GM18870 (cell line): ENCODE measurements at regions not wholly inside any gene's neighbourhood (a gene's known extent, or its start where the extent isn't known, plus 50 kb on each side); places are given as distances from the start of the nearest gene placed in this dataset.
A peak's percentile ranks its signal among the peaks of the same experiment; 100 is the strongest.
"Not testable (repeated sequence)": the region's sequence is repeated elsewhere in the genome, so short reads cannot be mapped to it uniquely, and the experiment has no call there.

Experiments used
- ATAC-seq: cut with Tn5 transposase; IDR thresholded peaks from one replicate; pipeline ENCODE4 v1.9.1; 2021; ENCODE audit warnings: moderate library complexity; ENCODE audit not compliant: unreplicated experiment

DNA sequence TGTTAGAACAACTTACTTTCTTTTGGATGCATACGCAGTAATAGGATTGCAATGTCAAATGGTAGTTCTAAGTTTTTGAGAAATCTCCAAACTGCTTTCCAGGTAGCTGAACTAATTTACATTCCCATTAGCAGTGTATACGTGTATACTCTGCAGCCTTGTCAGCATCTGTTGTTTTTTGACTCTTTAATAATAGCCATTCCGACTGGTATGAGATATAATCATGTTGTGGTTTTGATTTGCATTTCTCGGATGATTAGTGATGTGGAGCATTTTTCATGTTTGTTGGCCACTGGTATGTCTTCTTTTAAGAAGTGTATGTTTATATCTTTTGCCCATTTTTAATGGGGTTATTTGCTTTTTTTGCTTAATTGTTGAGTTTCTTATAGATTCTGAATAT, 76.9 kb upstream of the HNRNPA1L2 start:
- peak; percentile 95 for ATAC-seq

DNA sequence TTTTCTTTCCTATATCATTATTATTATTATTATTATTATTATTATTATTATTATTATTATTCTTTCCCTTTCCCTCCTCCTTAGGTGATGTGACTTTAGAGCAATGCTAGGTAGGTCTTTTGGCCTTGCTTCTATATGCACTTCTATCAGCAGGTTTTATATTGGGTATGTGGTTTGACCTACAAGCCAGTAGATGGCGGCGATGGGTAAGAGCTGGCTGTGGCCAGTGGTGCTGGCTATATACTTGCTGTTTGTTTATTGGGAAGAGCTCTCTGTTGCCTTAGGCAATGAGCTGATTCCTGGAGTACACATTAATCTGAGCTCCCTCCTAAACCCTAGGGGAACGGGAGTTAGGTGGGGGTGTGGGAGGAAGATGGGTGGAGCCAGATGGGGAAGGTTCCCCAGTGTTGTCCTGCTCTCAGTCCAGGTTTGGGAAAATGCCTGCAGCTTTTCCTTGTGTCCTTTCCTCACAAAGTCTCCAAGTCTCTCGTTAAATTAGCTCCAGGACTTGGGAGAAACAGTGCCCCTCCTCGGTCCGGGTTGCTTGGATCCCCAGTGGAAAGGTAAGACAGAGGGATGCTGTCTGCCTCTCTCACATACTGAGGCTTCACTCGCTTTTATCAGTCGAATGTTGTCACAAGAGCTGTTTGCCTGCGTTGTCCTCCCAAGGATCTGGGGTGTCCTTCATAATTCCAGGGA, 72.2 kb upstream of the HNRNPA1L2 start:
- not testable (repeated sequence) for ATAC-seq

DNA sequence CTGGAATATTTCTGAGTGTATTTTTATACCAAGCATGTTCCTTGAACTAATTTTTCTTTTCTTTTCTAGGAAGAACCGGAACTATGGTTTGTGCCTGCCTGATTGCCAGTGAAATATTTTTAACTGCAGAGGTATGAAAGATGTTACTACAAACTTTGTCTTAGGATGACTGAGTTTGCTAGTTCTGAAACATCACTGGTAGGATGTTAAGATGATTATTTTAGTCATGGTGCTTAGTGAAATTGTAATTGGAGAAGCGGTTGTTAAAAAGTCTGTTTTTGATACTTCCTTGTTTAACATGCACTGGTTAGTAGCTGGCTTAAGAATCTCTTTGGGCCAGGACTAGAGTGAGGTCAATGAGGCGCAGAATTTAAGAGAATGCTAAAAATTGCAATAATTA, 71.1 kb upstream of the HNRNPA1L2 start:
- ATAC-seq = not testable (repeated sequence)

DNA sequence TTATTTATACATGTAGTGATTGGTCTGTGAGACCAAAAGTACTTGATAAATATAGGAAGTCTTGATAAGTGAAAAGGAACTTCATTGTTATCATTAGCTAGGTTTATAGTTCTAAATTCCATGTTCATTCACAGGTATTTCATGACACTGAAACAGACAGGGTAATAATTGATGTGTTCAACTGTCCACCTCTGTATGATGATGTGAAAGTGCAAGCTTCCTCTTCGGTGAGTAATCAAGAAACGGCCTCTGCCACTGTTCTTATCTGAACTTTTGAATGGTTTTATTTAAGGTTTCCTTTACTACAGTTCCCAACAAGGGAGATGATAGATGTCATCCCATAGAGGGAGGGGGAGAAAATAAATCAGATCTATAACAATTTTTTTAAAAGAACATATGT, 59.3 kb upstream of the HNRNPA1L2 start:
- ATAC-seq = peak; percentile 79
